Liver (tissue), 3 donors: ENCODE measurements at regions not wholly inside any gene's neighbourhood (a gene's known extent, or its start where the extent isn't known, plus 50 kb on each side); places are given as distances from the start of the nearest gene placed in this dataset.

ENCODE experiments used
- RAD21 ChIP-seq, 2 donors: IDR thresholded peaks; 2 replicates each; pipeline ENCODE4 v1.6.1; 2016; ENCODE audit warnings: antibody characterized with exemption in 2 of 2, mild to moderate bottlenecking in 2 of 2
- YY1 ChIP-seq: IDR thresholded peaks from 2 replicates; pipeline ENCODE4 v1.6.1; 2016; ENCODE audit warnings: antibody characterized with exemption, mild to moderate bottlenecking
- TF ChIP-seq, protein P1 (sequence below): fragments of 150-350 bp; IDR thresholded peaks from 2 replicates; pipeline ENCODE4 v1.5.1; 2017; ENCODE audit warnings: improper control_type of control experiment, low read depth, low read length; ENCODE audit not compliant: missing input control
- donor health status: healthy.
- donor health status: healthy.

DNA sequence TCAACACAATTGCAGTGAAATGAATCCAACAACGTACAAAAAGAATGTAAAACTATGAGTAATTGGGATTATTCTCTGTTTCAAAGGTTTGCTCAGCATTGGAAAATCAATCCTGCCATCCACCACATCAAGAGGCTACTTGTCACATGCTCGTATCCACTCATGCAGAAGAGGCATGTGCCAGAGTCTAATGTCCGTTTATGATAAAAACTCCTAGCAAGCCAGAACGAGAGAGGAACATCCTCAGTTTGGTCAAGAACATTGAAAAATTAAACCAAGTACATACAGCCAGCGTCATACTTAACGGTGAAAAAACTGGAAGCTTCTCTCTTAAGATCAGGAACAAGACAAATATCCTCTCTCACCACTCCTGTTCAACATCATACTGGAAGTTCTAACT lies 563.9 kb upstream of the TMEM132C start:
- TF ChIP-seq, protein P1, sequence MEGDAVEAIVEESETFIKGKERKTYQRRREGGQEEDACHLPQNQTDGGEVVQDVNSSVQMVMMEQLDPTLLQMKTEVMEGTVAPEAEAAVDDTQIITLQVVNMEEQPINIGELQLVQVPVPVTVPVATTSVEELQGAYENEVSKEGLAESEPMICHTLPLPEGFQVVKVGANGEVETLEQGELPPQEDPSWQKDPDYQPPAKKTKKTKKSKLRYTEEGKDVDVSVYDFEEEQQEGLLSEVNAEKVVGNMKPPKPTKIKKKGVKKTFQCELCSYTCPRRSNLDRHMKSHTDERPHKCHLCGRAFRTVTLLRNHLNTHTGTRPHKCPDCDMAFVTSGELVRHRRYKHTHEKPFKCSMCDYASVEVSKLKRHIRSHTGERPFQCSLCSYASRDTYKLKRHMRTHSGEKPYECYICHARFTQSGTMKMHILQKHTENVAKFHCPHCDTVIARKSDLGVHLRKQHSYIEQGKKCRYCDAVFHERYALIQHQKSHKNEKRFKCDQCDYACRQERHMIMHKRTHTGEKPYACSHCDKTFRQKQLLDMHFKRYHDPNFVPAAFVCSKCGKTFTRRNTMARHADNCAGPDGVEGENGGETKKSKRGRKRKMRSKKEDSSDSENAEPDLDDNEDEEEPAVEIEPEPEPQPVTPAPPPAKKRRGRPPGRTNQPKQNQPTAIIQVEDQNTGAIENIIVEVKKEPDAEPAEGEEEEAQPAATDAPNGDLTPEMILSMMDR: no peak
- no peak for TF ChIP-seq RAD21 (IDR thresholded peaks at IDR 0.05)
- TF ChIP-seq YY1: no peak
